SK-N-SH (cell line): ENCODE measurements at regions not wholly inside any gene's neighbourhood (a gene's known extent, or its start where the extent isn't known, plus 50 kb on each side); places are given as distances from the start of the nearest gene placed in this dataset.

Experiments
- CTCF ChIA-PET: fragments of 300-600, 350-600 bp; formaldehyde crosslinking; extraction: SDS; loops from one replicate; lab custom pipeline; 2021; lab: Yijun Ruan, JAX
- POLR2A ChIA-PET: fragments of 350-600 bp; sonication (Branson Sonifier 250); formaldehyde crosslinking; extraction: SDS; loops from one replicate; lab custom pipeline; 2020; ENCODE audit warnings: antibody characterized with exemption, inconsistent platforms; lab: Yijun Ruan, JAX
- DNase-seq: peaks from one replicate; pipeline ENCODE4 v3.0.0; 2012
- H2AFZ ChIP-seq: fragments of 200-600 bp; sonication (generic); 2 replicates; pipeline ENCODE4 v1.8.1; 2016; ENCODE audit warnings: antibody characterized with exemption, mild to moderate bottlenecking, low read depth
- H3F3A ChIP-seq: fragments of 200-600 bp; sonication (generic); replicated peaks from 2 replicates; pipeline ENCODE3; 2016; ENCODE audit warnings: antibody characterized with exemption, mild to moderate bottlenecking; ENCODE audit not compliant: insufficient read depth
- H3K27ac ChIP-seq, 2 experiments: fragments of 200-500 bp in 1 of 2; fragments of 200-600 bp in 1 of 2; sonication (Bioruptor generic) in 1 of 2; sonication (generic), shearing (Covaris generic) in 1 of 2; 2 replicates each; pipeline versions ENCODE4 v1.5.1 to v1.6.1; 2014 to 2016; ENCODE audit warnings: low read depth in 2 of 2, inconsistent platforms in 1 of 2, low read length in 1 of 2, mild to moderate bottlenecking in 1 of 2, mixed read lengths in 1 of 2
- H3K27me3 ChIP-seq: fragments of 200-600 bp; sonication (generic), shearing (Covaris generic); 2 replicates; pipeline ENCODE4 v1.6.1; 2016; ENCODE audit warnings: mixed run types; ENCODE audit not compliant: insufficient read depth
- H3K36me3 ChIP-seq, 2 experiments: fragments of 200-500 bp in 1 of 2; fragments of 200-600 bp in 1 of 2; sonication (Bioruptor generic) in 1 of 2; sonication (generic) in 1 of 2; replicated peaks in 1 of 2; 2 replicates each; pipeline versions ENCODE3 to v1.5.1; 2014 to 2016; ENCODE audit warnings: low read length in 1 of 2, mild to moderate bottlenecking in 1 of 2; ENCODE audit not compliant: insufficient read depth in 2 of 2, control insufficient read depth in 1 of 2
- H3K4me1 ChIP-seq, 2 experiments: fragments of 200-500 bp in 1 of 2; fragments of 200-600 bp in 1 of 2; sonication (Bioruptor generic) in 1 of 2; sonication (generic), shearing (Covaris generic) in 1 of 2; 2 replicates each; pipeline versions ENCODE4 v1.5.1 to v1.6.1; 2014 to 2016; ENCODE audit warnings: low read depth in 1 of 2, low read length in 1 of 2, mixed run types in 1 of 2; ENCODE audit not compliant: insufficient read depth in 2 of 2, control insufficient read depth in 1 of 2
- H3K4me2 ChIP-seq: fragments of 200-600 bp; sonication (generic), shearing (Covaris generic); 2 replicates; pipeline ENCODE4 v1.6.1; 2017; ENCODE audit warnings: mixed run types
- H3K4me3 ChIP-seq, 2 experiments: fragments of 200-500 bp in 1 of 2; fragments of 200-600 bp in 1 of 2; sonication (Bioruptor generic) in 1 of 2; sonication (generic), shearing (Covaris generic) in 1 of 2; 2 replicates each; pipeline versions ENCODE4 v1.5.1 to v1.8.1; 2014 to 2016; ENCODE audit warnings: low read depth in 2 of 2, inconsistent platforms in 1 of 2, low read length in 1 of 2, mild to moderate bottlenecking in 1 of 2, mixed read lengths in 1 of 2, moderate library complexity in 1 of 2
- H3K79me2 ChIP-seq: fragments of 200-600 bp; sonication (generic); 2 replicates; pipeline ENCODE4 v1.8.1; 2017; ENCODE audit warnings: mild to moderate bottlenecking; ENCODE audit not compliant: insufficient read depth
- H3K9ac ChIP-seq: fragments of 200-600 bp; sonication (generic); 2 replicates; pipeline ENCODE4 v1.6.1; 2017; ENCODE audit warnings: mixed run types
- H3K9me2 ChIP-seq: fragments of 200-600 bp; sonication (generic); 2 replicates; pipeline ENCODE4 v1.6.1; 2017; ENCODE audit warnings: mixed run types
- H3K9me3 ChIP-seq: fragments of 200-600 bp; sonication (generic); 2 replicates; pipeline ENCODE4 v1.6.1; 2017; ENCODE audit warnings: mixed run types, mild to moderate bottlenecking, moderate library complexity
- H4K20me1 ChIP-seq: fragments of 200-600 bp; sonication (generic); 2 replicates; pipeline ENCODE4 v1.6.1; 2017; ENCODE audit warnings: mild to moderate bottlenecking, mixed run types; ENCODE audit not compliant: insufficient read depth
- EP300 ChIP-seq, 2 experiments: IDR thresholded peaks; 2 replicates each; pipeline versions ENCODE4 v1.4.0 to v1.6.1; 2012; ENCODE audit warnings: borderline replicate concordance in 1 of 2, low read depth in 1 of 2, low read length in 1 of 2
- EZH2phosphoT487 ChIP-seq: fragments of 200-600 bp; sonication (generic); IDR thresholded peaks from 2 replicates; pipeline ENCODE4 v1.6.1; 2017; ENCODE audit warnings: low read depth, mixed run types, mild to moderate bottlenecking, antibody characterized with exemption, moderate library complexity, borderline replicate concordance
- FOXJ3 ChIP-seq: sonication (generic); formaldehyde crosslinking; IDR thresholded peaks from 2 replicates; pipeline ENCODE4 v1.5.1; 2020; ENCODE audit warnings: mild to moderate bottlenecking, missing genetic modification reagents
- FOXM1 ChIP-seq: IDR thresholded peaks from 2 replicates; pipeline ENCODE4 v1.4.0; 2012; ENCODE audit warnings: low read depth, mild to moderate bottlenecking
- GATA2 ChIP-seq: sonication (generic); formaldehyde crosslinking; IDR thresholded peaks from 2 replicates; pipeline ENCODE4 v1.5.0; 2020; ENCODE audit warnings: mild to moderate bottlenecking, missing genetic modification reagents
- MAX ChIP-seq: IDR thresholded peaks from 2 replicates; pipeline ENCODE4 v1.4.0; 2012; ENCODE audit warnings: low read depth
- MEF2A ChIP-seq: IDR thresholded peaks from 2 replicates; pipeline ENCODE4 v1.4.0; 2012; ENCODE audit warnings: low read depth, borderline replicate concordance
- MXI1 ChIP-seq: IDR thresholded peaks from 2 replicates; pipeline ENCODE4 v1.6.1; 2012; ENCODE audit warnings: mild to moderate bottlenecking, low read depth, low read length, improper control_type of control experiment
- NFIC ChIP-seq: IDR thresholded peaks from 2 replicates; pipeline ENCODE4 v1.4.0; 2012; ENCODE audit warnings: borderline replicate concordance
- NRF1 ChIP-seq: IDR thresholded peaks from 2 replicates; pipeline ENCODE4 v1.6.1; 2012; ENCODE audit warnings: low read depth, mild to moderate bottlenecking, low read length
- PBX3 ChIP-seq: IDR thresholded peaks from 2 replicates; pipeline ENCODE4; 2012
- RAD21 ChIP-seq: IDR thresholded peaks from 2 replicates; pipeline ENCODE4 v1.6.1; 2012; ENCODE audit warnings: mild to moderate bottlenecking, low read length
- RCOR1 ChIP-seq: fragments of 150-350 bp; IDR thresholded peaks from 2 replicates; pipeline ENCODE4 v1.6.1; 2017; ENCODE audit warnings: antibody characterized with exemption, low read length
- RXRA ChIP-seq: IDR thresholded peaks from 2 replicates; pipeline ENCODE4 v1.4.0; 2012; ENCODE audit warnings: low read depth, mild to moderate bottlenecking, borderline replicate concordance
- SIN3A ChIP-seq: IDR thresholded peaks from 2 replicates; pipeline ENCODE4 v1.6.1; 2012; ENCODE audit warnings: low read depth, mild to moderate bottlenecking, low read length, moderate library complexity, borderline replicate concordance
- TAF1 ChIP-seq: IDR thresholded peaks from 2 replicates; pipeline ENCODE4 v1.6.1; 2012; ENCODE audit warnings: low read depth, mild to moderate bottlenecking, low read length, moderate library complexity, borderline replicate concordance
- TCF12 ChIP-seq: IDR thresholded peaks from 2 replicates; pipeline ENCODE4 v1.4.0; 2012
- TEAD4 ChIP-seq: IDR thresholded peaks from 2 replicates; pipeline ENCODE4 v1.4.0; 2012; ENCODE audit warnings: mild to moderate bottlenecking, borderline replicate concordance; ENCODE audit not compliant: insufficient read depth
- USF1 ChIP-seq: IDR thresholded peaks from 2 replicates; pipeline ENCODE4 v1.4.0; 2012; ENCODE audit warnings: low read depth, borderline replicate concordance
- YY1 ChIP-seq: IDR thresholded peaks from 2 replicates; pipeline ENCODE4 v1.4.0; 2012; ENCODE audit warnings: low read depth, mild to moderate bottlenecking
- ZBTB33 ChIP-seq: IDR thresholded peaks from 2 replicates; pipeline ENCODE4 v1.4.0; 2012; ENCODE audit warnings: low read depth, borderline replicate concordance
- WGBS: methylation state at CpG from one replicate; pipeline ENCODE4 v1.1.6; 2017; ENCODE audit warnings: low lambda C conversion rate; 5-methylcytosine and 5-hydroxymethylcytosine counted together
- TF ChIP-seq, protein P1 (sequence below): fragments of 150-350 bp; IDR thresholded peaks from 2 replicates; pipeline ENCODE4 v1.6.1; 2016; ENCODE audit warnings: mild to moderate bottlenecking, low read depth, low read length

DNA sequence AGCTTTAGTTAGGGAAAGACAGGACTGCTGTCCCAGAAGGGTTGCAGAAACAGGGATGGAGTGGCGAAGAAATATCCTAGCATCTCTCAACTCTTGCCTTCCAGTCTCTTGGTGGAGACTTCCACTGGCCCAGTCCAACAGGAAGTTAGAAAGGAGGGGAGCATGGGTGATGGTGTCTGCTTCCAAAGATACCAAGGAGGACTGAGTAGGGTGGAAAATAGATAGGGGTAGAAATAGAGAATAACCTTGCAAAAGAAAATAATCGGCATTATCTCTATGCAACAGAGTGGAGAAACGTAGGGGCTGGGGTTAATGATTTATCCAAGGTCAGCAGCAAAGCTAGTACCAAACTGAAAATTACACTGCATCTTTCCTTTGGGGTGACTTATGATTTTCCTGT is 242.3 kb downstream of the PSAT1 start:
- H3K27me3 ChIP-seq = no peaks in the 10 kb centered on the region
- whole genome bisulfite sequencing = 94% methylated on average over 3 of the region's 3 CpGs
- no peaks in the 10 kb centered on the region for H4K20me1 ChIP-seq
- POLR2A ChIA-PET = no interaction called here
- no peak overlapping the region for H3K9ac ChIP-seq
- H3K79me2 ChIP-seq = no peaks in the 10 kb centered on the region
- TF ChIP-seq TAF1 (no peak), TCF12 (no peak), FOXJ3 (CRISPR knock-in tag) (no peak), NFIC (no peak), RXRA (no peak), NRF1 (no peak), RCOR1 (no peak), MAX (no peak), ZBTB33 (no peak), PBX3 (no peak), MXI1 (no peak)
- TF ChIP-seq, all 33 proteins: peak for 0
- peak overlapping the region in 1 of 2 experiments; percentile 42; a peak in 2 of 4 replicates for H3K27ac ChIP-seq
- H3K4me2 ChIP-seq = no peak overlapping the region
- peaks cover 6% of the 10 kb centered on the region for H3F3A ChIP-seq
- H3K9me2 ChIP-seq = no peaks in the 10 kb centered on the region
- no peaks in the 10 kb centered on the region for H3K9me3 ChIP-seq
- no peak for DNase-seq
- no peak overlapping the region for H2AFZ ChIP-seq
- CTCF ChIA-PET = interaction anchor here (1.3 kb wide), 1 partner anchor 13 kb away, joined by 4 read pairs; no protein-coding TSS in a partner anchor
- H3K4me3 ChIP-seq = no peak overlapping the region
- no peaks in the 10 kb centered on the region for H3K36me3 ChIP-seq
- peaks cover 6 to 8% of the 10 kb centered on the region in 2 experiments for H3K4me1 ChIP-seq

DNA sequence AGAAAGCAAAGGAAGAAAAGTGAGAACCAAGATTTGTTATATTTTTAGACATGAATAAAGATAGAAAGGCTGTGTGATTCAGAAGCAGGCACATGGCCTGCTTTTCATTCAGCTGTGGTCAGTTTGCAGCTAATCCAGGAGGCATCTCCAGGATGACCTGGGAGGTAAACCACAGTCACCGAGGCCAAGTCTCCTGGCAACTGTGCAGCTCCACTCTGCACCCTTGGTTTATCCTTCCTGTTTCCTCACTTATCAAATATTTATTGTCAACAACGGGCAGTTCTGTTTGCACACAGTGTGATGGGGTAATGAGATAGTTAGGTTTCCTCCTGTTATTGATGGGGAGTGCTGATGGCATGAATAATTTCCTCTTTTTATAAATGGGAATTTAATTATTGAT is 243.0 kb downstream of the PSAT1 start:
- H3K27me3 ChIP-seq = no peaks in the 10 kb centered on the region
- H3K27ac ChIP-seq = peak overlapping the region in 1 of 2 experiments; percentile 42; a peak in 1 of 4 replicates
- H3K4me2 ChIP-seq = 0 out of 2 replicates have a peak overlapping the region, but pooled peaks have one; percentile 12
- no peak overlapping the region for H3K9ac ChIP-seq
- peaks cover 6% of the 10 kb centered on the region for H3F3A ChIP-seq
- ChIA-PET CTCF (interaction anchor here (1.3 kb wide), 1 partner anchor 14 kb away, joined by 4 read pairs; no protein-coding TSS in a partner anchor), POLR2A (interaction anchor here (0.7 kb wide), 1 partner anchor 1930 kb away, joined by 6 read pairs; no protein-coding TSS in a partner anchor)
- H3K36me3 ChIP-seq = no peaks in the 10 kb centered on the region
- H3K79me2 ChIP-seq = no peaks in the 10 kb centered on the region
- no peaks in the 10 kb centered on the region for H3K9me2 ChIP-seq
- 3% methylated on average over 2 of the region's 2 CpGs for WGBS
- DNase-seq = no peak
- H4K20me1 ChIP-seq = no peaks in the 10 kb centered on the region
- no peaks in the 10 kb centered on the region for H3K9me3 ChIP-seq
- no peak overlapping the region for H2AFZ ChIP-seq
- H3K4me3 ChIP-seq = no peak overlapping the region
- H3K4me1 ChIP-seq = peaks cover 6 to 8% of the 10 kb centered on the region in 2 experiments
- TF ChIP-seq GATA2 (CRISPR knock-in tag) (no peak), FOXM1 (0 out of 2 replicates have a peak, but pooled peaks have one; percentile 43), YY1 (no peak), TAF1 (no peak), PBX3 (peak; percentile 84), MXI1 (no peak), EP300 (IDR thresholded peaks at IDR 0.05; ENCODE audit: borderline replicate concordance in 1 of 2, low read depth in 1 of 2, low read length in 1 of 2) (peak in 1 of 2 experiments; percentile 78; a peak in 1 of 4 replicates), USF1 (no peak), SIN3A (no peak), EZH2phosphoT487 (no peak), MEF2A (peak; percentile 93), RAD21 (no peak), FOXJ3 (CRISPR knock-in tag) (no peak), TEAD4 (peak; percentile 76)
- TF ChIP-seq, protein P1, sequence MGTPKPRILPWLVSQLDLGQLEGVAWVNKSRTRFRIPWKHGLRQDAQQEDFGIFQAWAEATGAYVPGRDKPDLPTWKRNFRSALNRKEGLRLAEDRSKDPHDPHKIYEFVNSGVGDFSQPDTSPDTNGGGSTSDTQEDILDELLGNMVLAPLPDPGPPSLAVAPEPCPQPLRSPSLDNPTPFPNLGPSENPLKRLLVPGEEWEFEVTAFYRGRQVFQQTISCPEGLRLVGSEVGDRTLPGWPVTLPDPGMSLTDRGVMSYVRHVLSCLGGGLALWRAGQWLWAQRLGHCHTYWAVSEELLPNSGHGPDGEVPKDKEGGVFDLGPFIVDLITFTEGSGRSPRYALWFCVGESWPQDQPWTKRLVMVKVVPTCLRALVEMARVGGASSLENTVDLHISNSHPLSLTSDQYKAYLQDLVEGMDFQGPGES = no peak
